Lower leg skin (tissue), 3 donors: ENCODE measurements at regions not wholly inside any gene's neighbourhood (a gene's known extent, or its start where the extent isn't known, plus 50 kb on each side); places are given as distances from the start of the nearest gene placed in this dataset.

Experiments
- POLR2A ChIP-seq, 2 donors: fragments of 450-650 bp; IDR thresholded peaks; one replicate each; pipeline ENCODE4 v1.6.1; 2016 to 2017; ENCODE audit warnings: antibody characterized with exemption in 2 of 2, mild to moderate bottlenecking in 1 of 2, moderate library complexity in 1 of 2
- TF ChIP-seq, protein P1 (sequence below), 3 donors: fragments of 450-650 bp; IDR thresholded peaks; one replicate each; pipeline ENCODE4 v1.5.1; 2016; ENCODE audit warnings: antibody characterized with exemption in 3 of 3, mild to moderate bottlenecking in 3 of 3, moderate library complexity in 2 of 3

DNA sequence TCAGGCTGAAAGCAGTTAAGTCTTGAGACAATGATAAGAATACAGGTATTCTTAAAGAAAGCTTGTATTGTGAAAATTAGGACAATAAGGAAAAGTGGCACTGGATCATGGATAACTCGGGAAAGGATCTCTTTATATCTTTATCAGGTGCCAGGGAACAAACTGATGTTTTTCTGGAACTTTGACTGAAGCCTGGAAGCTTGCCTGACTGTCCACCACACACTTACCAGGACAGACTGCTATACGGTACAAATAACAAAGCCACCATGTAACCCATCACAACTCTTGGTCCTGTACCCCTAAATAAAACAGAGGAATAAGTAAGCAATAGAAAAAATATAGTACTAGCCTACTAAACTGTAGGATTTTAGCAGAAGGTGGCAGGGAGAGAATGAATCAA lies 623.0 kb downstream of the OTOL1 start:
- TF ChIP-seq, protein P1, sequence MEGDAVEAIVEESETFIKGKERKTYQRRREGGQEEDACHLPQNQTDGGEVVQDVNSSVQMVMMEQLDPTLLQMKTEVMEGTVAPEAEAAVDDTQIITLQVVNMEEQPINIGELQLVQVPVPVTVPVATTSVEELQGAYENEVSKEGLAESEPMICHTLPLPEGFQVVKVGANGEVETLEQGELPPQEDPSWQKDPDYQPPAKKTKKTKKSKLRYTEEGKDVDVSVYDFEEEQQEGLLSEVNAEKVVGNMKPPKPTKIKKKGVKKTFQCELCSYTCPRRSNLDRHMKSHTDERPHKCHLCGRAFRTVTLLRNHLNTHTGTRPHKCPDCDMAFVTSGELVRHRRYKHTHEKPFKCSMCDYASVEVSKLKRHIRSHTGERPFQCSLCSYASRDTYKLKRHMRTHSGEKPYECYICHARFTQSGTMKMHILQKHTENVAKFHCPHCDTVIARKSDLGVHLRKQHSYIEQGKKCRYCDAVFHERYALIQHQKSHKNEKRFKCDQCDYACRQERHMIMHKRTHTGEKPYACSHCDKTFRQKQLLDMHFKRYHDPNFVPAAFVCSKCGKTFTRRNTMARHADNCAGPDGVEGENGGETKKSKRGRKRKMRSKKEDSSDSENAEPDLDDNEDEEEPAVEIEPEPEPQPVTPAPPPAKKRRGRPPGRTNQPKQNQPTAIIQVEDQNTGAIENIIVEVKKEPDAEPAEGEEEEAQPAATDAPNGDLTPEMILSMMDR (IDR thresholded peaks at IDR 0.05): no peak
- no peak for TF ChIP-seq POLR2A (IDR thresholded peaks at IDR 0.05)
